ENCODE measurements at regions not wholly inside any gene's neighbourhood (a gene's known extent, or its start where the extent isn't known, plus 50 kb on each side); places are given as distances from the start of the nearest gene placed in this dataset.

GRCh38 chr5:68547056-68547455 is 331.5 kb downstream of the PIK3R1 start:
- H3K27ac ChIP-seq, result no peak overlapping the region
- no peak for TF ChIP-seq CTCF (conservative IDR thresholded peaks at IDR 0.05)
- TF ChIP-seq ZFX (IDR thresholded peaks at IDR 0.05), result no peak

GRCh38 chr5:68547622-68548021 is 332.1 kb downstream of the PIK3R1 start:
- TF ChIP-seq ZFX (IDR thresholded peaks at IDR 0.05) (no peak), CTCF (conservative IDR thresholded peaks at IDR 0.05) (no peak)
- H3K27ac ChIP-seq, result no peak overlapping the region

GRCh38 chr5:68548959-68549676 is 333.6 kb downstream of the PIK3R1 start:
- TF ChIP-seq CTCF (conservative IDR thresholded peaks at IDR 0.05) (no peak), ZFX (IDR thresholded peaks at IDR 0.05) (no peak)
- no peak overlapping the region for H3K27ac ChIP-seq

GRCh38 chr5:68550015-68550414 is 334.5 kb downstream of the PIK3R1 start:
- TF ChIP-seq ZFX (IDR thresholded peaks at IDR 0.05) (no peak), CTCF (conservative IDR thresholded peaks at IDR 0.05) (no peak)
- H3K27ac ChIP-seq, result no peak overlapping the region

GRCh38 chr5:68551436-68551835 is 335.9 kb downstream of the PIK3R1 start:
- no peak for TF ChIP-seq ZFX (IDR thresholded peaks at IDR 0.05)
- TF ChIP-seq CTCF (conservative IDR thresholded peaks at IDR 0.05), result no peak
- H3K27ac ChIP-seq, result no peak overlapping the region

- TF ChIP-seq CTCF (conservative IDR thresholded peaks at IDR 0.05) (no peak), ZFX (IDR thresholded peaks at IDR 0.05) (no peak)
- peak overlapping the region; percentile 37 for H3K27ac ChIP-seq
Measured at GRCh38 chr5:68554571-68555279, 339.2 kb downstream of the PIK3R1 start.

- TF ChIP-seq ZFX (IDR thresholded peaks at IDR 0.05) (no peak), CTCF (conservative IDR thresholded peaks at IDR 0.05) (no peak)
- no peak overlapping the region for H3K27ac ChIP-seq
Measured at GRCh38 chr5:68555907-68556681, 340.5 kb downstream of the PIK3R1 start.
